WERI-Rb-1 (cell line): ENCODE measurements at regions not wholly inside any gene's neighbourhood (a gene's known extent, or its start where the extent isn't known, plus 50 kb on each side); places are given as distances from the start of the nearest gene placed in this dataset.

ENCODE experiments used
- DNase-seq: peaks from one replicate; pipeline ENCODE4 v3.0.0-alpha.2; 2020
- H3K27ac ChIP-seq: fragments of 250-450 bp; sonication (Bioruptor Pico); 2 replicates; pipeline ENCODE4 v1.5.1; 2020; ENCODE audit warnings: mild to moderate bottlenecking, moderate library complexity
- H3K27me3 ChIP-seq: fragments of 250-450 bp; sonication (Bioruptor Pico); 2 replicates; pipeline ENCODE4 v1.5.1; 2021; ENCODE audit warnings: mild to moderate bottlenecking, low read depth, moderate library complexity; ENCODE audit not compliant: insufficient read depth, severe bottlenecking
- H3K36me3 ChIP-seq: fragments of 250-450 bp; sonication (Bioruptor Pico); 2 replicates; pipeline ENCODE4 v1.5.1; 2020; ENCODE audit warnings: mild to moderate bottlenecking, moderate library complexity
- H3K4me3 ChIP-seq: 2 replicates; pipeline ENCODE4 v1.5.1; 2011; ENCODE audit warnings: low read depth, mild to moderate bottlenecking, control low read depth, low read length
- H3K9me3 ChIP-seq: fragments of 250-450 bp; sonication (Bioruptor Pico); 2 replicates; pipeline ENCODE4 v1.5.1; 2021; ENCODE audit warnings: mild to moderate bottlenecking, moderate library complexity; ENCODE audit not compliant: severe bottlenecking
- CTCF ChIP-seq: IDR thresholded peaks from 2 replicates; pipeline ENCODE4 v1.5.1; 2011; ENCODE audit warnings: low read depth, mild to moderate bottlenecking, control low read depth, inconsistent platforms, low read length

- Histone ChIP-seq H3K36me3 (no peaks in the 10 kb centered on the region), H3K9me3 (no peaks in the 10 kb centered on the region), H3K4me3 (no peak overlapping the region), H3K27ac (no peak overlapping the region), H3K27me3 (no peaks in the 10 kb centered on the region)
- no peak for TF ChIP-seq CTCF
- DNase-seq, result no peak
Observed at GRCh38 chr6:19289457-19289856, 547.7 kb upstream of the ID4 start.

- TF ChIP-seq CTCF, result no peak
- H3K4me3 ChIP-seq, result no peak overlapping the region
- peak; percentile 94 for DNase-seq
Observed at GRCh38 chr6:19297880-19298279, 539.3 kb upstream of the ID4 start.

GRCh38 chr6:19298421-19298820, 538.7 kb upstream of the ID4 start:
- H3K9me3 ChIP-seq, result peaks cover 4% of the 10 kb centered on the region
- H3K27me3 ChIP-seq, result no peaks in the 10 kb centered on the region
- no peaks in the 10 kb centered on the region for H3K36me3 ChIP-seq
- DNase-seq, result no peak
- H3K4me3 ChIP-seq, result no peak overlapping the region
- TF ChIP-seq CTCF, result no peak
- H3K27ac ChIP-seq, result peak overlapping the region; percentile 66

More at GRCh38 chr6:19297880-19298279, 539.3 kb upstream of the ID4 start:
- no peaks in the 10 kb centered on the region for H3K27me3 ChIP-seq
- peak overlapping the region; percentile 66 for H3K27ac ChIP-seq
- no peaks in the 10 kb centered on the region for H3K36me3 ChIP-seq
- peaks cover 4% of the 10 kb centered on the region for H3K9me3 ChIP-seq

GRCh38 chr6:19299129-19299528, 538.0 kb upstream of the ID4 start:
- Histone ChIP-seq H3K27ac (no peak overlapping the region; the same call in 1 of the 2 replicates), H3K36me3 (no peaks in the 10 kb centered on the region), H3K9me3 (peaks cover 4% of the 10 kb centered on the region), H3K4me3 (no peak overlapping the region), H3K27me3 (no peaks in the 10 kb centered on the region)
- TF ChIP-seq CTCF, result no peak
- no peak for DNase-seq

- no peaks in the 10 kb centered on the region for H3K27me3 ChIP-seq
- H3K9me3 ChIP-seq, result peaks cover 4% of the 10 kb centered on the region
- no peak overlapping the region for H3K27ac ChIP-seq
- H3K4me3 ChIP-seq, result no peak overlapping the region
- H3K36me3 ChIP-seq, result no peaks in the 10 kb centered on the region
- no peak for TF ChIP-seq CTCF
- no peak for DNase-seq
Observed at GRCh38 chr6:19301980-19302379, 535.2 kb upstream of the ID4 start.

GRCh38 chr6:19303383-19303782, 533.8 kb upstream of the ID4 start:
- no peaks in the 10 kb centered on the region for H3K36me3 ChIP-seq
- no peak for DNase-seq
- H3K9me3 ChIP-seq, result peaks cover 4% of the 10 kb centered on the region
- no peaks in the 10 kb centered on the region for H3K27me3 ChIP-seq
- TF ChIP-seq CTCF, result no peak
- H3K27ac ChIP-seq, result no peak overlapping the region
- no peak overlapping the region for H3K4me3 ChIP-seq
